ENCODE measurements at regions not wholly inside any gene's neighbourhood (a gene's known extent, or its start where the extent isn't known, plus 50 kb on each side); places are given as distances from the start of the nearest gene placed in this dataset.
"Not testable (repeated sequence)": the region's sequence is repeated elsewhere in the genome, so short reads cannot be mapped to it uniquely, and the experiment has no call there.

- not testable (repeated sequence) for TF ChIP-seq CTCF (conservative IDR thresholded peaks at IDR 0.05; ENCODE audit: low read length); EZH2phosphoT487 (IDR thresholded peaks at IDR 0.05; ENCODE audit: borderline replicate concordance, low read depth, low read length)
Observed at GRCh38 chr15:22196423-22196822, 116.1 kb downstream of the OR4M2 start.

Data from OCI-LY7 (cell line).